NAMALWA (cell line): ENCODE measurements at regions not wholly inside any gene's neighbourhood (a gene's known extent, or its start where the extent isn't known, plus 50 kb on each side); places are given as distances from the start of the nearest gene placed in this dataset.
"Not testable (repeated sequence)": the region's sequence is repeated elsewhere in the genome, so short reads cannot be mapped to it uniquely, and the experiment has no call there.

Source experiments
- DNase-seq: peaks from one replicate; pipeline ENCODE4 v3.0.0-alpha.2; 2015; ENCODE audit warnings: low spot score

DNA sequence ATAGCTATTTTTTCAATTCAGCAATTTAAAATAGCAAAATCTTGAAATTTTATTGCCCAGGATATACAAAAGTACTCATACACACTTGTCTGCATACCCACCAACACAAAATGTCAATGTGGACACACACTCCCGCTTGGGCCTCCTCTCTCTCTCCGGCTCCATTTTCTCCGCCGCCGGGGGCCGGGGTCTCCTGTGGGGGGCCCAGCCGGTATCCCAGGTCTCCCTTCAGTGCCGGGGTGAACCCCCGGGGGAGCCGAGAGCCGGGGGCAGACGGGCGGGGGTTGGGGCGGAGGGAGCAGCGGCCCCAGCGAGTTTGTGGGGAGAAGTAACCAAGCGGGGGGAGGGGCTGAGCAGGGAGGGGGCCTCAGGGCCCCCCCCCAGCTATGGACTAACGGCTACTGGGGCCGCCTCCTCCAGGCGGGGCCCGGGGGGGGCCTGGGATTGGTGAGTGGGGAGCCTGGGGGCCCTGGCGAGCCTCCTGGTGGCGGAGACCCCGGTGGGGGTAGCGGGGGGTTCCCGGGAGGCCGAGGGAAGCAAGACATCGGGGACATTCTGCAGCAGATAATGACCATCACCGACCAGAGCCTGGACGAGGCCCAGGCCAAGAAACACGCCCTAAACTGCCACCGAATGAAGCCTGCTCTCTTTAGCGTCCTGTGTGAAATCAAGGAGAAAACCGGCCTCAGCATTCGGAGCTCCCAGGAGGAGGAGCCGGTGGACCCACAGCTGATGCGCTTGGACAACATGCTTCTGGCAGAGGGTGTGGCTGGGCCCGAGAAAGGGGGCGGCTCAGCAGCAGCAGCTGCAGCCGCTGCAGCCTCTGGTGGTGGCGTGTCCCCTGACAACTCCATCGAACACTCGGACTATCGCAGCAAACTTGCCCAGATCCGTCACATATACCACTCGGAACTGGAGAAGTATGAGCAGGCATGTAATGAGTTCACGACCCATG is 56.6 kb downstream of the CHST2 start:
- not testable (repeated sequence) for DNase-seq

DNA sequence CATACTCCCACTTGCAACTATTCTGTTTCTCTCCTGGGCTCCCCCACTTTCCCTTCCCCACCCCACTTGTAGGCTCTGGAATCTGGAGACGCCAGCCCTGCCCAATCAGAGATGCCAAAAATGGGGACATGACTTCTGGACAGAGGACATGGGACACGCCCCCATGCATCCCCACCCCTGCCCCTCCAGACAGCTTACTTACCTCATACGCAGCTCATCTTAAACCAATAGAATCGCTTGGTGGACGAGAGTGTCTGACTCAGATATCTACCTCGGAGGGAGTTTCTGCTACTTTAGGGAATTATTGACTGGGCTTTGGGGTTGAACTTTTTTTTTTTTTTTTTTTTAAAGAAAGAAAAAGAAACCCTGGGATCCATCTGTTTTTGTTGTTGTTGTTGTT is 58.4 kb downstream of the CHST2 start:
- DNase-seq: not testable (repeated sequence)

DNA sequence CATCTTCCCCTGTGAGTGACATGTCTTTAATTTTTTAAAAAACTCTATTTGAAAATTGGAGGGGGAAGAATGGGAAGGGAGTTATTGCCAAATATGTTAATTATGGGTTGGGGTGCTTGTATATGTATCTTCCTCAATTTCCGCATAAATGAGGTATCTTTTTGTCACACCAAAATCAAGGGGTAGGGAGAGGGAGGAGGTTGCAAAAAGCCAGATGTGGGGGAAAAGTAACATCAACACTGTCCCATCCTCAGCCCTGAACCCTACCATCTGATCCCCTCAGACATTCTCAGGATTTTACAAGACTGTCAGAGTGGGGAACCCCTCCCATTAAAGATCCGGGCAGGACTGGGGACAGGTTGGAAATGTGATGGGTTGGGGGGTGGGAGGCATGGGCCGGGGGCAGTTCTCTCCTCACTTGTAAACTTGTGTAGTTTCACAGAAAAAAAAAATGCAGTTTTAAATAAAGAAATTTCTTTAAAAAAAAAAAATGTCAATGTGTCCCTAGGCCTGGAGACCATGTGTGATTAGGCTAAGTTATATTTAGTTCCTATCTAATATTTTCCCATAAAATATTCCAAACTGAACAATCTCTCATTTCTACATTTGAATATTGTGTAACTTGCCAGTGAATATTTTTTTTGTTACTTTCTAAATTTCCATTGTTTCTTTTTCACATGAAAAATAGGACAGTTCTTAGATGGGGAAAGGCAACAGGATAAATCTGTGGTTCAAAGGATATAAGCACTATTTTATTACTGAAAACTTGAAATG is 59.4 kb downstream of the CHST2 start:
- not testable (repeated sequence) for DNase-seq

DNA sequence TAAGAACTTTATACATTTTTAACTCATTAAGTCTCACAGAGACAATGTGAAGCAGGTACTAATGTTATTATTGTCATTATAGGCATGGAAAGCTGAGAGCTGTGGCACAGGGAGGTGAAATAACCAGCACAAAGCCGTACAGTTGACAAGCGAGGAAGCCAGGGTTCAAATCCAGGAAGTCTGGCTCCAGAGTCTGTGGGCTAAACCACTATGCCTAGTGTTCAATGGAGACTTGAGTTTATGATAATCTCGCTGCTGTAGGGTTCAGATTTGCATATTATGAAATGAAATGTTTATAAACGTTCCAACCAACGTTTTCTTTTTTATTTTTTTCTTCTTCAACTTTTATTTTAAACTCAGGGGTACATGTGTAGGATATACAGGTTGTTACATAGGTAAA is 60.0 kb downstream of the CHST2 start:
- no peak for DNase-seq

DNA sequence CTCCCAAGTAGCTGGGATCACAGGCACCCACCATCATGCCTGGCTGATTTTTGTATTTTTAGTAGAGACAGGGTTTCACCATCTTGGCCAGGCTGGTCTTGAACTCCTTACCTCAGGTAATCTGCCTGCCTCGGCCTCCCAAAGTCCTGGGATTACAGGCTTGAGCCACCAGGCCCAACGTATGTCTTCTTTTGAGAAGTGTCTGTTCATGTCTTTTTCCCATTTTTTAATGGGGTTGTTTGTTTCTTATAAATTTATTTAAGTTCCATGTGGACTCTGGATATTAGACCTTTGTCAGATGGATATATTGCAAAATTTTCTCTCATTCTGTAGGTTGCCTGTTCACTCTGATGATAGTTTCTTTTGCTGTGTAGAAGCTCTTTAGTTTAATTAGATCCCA is 61.3 kb downstream of the CHST2 start:
- DNase-seq: not testable (repeated sequence)

DNA sequence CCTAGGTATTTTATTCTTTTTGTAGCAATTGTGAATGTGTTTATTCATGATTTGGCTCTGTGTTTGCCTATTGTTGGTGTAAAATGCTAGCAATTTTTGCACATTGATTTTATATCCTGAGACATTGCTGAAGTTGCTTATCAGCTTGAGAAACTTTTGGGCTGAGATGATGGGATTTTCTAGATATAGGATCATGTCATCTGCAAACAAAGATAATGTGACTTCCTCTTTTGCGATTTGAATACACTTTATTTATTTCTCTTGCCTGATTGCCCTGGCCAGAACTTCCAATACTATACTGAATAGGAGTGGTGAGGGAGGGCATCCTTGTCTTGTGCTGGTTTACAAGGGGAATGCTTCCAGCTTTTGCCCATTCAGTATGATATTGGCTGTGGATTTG is 62.4 kb downstream of the CHST2 start:
- DNase-seq: peak; percentile 39

DNA sequence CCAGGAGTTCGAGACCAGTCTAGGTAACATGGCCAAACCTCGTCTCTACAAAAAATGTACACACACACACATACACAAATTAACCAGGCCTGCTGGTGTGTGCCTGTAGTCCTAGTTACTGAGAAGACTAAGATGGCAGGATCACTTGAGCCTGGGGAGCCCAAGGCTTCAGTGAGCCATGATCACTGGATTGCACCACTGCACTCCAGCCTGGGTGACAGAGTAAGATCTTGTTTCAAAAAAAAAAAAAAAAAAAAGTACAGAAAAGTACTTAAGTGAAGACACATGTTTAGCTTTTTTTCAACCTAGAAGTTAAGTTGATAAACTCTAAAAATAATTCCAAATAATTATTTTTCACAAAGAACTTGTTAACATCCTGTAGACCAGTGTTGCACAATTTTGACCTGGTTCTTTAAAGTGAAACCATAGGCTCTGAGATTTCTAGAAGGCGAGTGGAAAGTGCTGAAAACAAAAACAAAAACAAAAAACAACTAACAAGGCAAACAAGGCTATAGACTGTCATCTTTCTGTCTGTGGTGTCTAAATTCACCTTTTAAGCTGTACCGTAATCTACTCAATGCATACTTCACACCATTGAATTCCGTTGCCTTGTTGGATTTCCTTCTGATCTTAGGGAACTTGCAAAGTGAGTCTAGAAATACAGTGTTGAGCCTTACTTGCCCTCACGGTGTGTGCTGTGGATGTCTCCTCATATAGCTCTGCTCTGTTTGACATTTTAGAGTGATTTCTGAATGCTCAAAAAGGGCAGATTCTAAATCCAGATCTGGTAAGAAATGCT is 63.5 kb downstream of the CHST2 start:
- no peak for DNase-seq

DNA sequence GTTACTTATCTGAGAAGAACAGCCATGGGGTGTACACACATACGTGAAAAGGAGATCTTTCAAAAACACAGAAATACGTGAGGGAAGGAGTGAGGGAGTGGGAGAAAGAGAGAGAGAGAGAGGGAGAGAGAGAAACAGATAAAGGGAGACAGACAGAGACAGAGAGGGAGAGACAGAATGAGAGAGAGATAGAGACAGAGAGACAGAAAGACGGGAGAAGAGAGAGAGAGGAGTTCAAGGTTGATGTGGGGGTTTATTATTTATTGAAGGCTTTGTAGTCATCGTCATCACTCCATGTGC is 64.0 kb downstream of the CHST2 start:
- DNase-seq: no peak

DNA sequence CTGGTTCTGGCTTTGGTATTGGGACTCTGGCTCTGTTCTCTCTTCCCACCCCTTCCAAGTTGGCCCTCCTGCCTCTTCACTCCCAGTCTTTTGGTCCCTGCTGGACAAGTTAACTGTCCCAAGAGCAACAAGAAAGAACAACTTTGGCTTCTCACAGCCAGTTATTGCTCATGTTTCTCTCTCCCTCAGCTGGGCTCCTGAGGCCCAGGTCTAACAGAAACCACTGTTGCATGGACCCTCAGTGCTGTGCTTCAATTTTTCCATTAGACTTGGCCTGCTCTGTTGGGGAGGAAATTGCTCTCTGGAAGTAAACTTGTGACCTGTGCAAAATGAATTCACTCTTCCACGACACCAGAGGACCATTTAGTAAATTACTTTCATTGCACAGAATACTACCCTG is 64.5 kb downstream of the CHST2 start:
- no peak for DNase-seq

DNA sequence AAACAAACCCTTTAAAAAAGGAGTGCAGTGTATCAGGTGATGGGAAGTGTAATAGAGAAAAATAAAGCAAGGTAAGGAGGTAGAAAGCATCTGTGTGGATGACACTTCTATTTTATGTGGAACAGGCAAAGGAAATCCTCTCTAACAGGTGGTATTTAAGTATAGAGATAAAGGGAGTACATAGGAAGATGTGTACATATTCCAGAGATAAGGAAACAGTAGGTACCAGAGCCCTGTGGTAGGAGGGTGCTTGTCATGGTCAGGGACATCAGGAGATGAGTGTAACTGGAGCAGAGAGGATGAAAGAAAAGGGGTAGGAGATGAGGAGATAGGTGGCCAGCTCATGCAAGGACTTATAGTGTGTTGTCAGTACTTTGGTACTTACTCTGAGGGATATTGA is 65.8 kb downstream of the CHST2 start:
- DNase-seq: no peak

DNA sequence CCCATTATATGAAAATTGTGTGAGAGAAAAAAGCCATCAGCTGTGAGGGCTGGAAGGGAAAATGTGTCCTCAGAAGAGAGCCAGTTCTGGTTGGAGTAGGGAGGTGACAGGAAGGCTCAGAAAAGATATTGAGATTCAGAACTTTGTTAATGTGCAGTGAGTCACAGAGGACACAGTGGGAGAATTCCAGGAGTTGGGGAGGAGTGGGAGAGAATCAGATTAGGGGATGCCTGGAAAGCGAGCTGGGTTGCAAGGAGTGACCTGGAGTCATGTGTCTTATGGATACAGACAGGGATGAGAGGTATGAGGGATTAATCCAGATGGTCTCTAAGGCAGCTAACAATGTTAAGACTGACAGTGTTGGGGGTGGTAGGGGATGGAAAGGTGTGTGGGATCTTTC is 67.5 kb downstream of the CHST2 start:
- no peak for DNase-seq

DNA sequence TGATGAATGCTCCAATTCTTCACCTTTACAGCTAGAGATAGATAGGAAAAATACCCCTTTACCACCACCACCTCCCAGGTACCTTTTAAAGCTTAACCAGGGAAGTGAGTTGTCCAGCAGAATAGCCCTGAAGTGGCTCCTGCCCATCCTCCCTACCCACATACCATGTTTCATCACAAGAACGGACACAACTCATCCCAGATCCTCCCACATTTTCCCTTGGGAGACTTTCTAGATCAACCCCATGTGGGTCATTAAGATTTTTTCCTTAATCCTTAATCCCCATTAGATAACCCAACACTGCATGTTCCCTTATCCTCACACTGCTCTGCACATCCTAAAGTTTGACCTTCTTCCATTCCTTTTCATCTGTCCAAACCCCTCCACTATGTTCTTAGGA is 69.3 kb downstream of the CHST2 start:
- no peak for DNase-seq

DNA sequence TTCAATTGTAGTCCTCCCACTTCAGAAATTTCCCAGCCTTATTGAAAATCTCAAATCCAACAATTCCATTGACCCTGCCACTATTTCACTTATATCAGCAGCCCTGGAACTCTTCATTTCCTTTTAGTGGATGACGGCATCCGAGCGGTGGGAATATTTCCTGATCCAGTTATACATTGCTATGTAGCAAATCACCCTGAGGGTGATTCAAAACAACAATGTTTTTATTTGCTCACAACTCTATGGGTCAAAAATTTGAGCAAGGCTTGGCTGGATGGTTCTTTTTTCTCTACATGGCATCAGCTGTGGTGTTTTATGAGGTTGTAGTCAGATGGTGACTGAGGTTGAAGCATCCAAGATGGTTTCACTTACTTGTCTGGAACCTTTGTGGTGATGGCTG is 70.5 kb downstream of the CHST2 start:
- no peak for DNase-seq

DNA sequence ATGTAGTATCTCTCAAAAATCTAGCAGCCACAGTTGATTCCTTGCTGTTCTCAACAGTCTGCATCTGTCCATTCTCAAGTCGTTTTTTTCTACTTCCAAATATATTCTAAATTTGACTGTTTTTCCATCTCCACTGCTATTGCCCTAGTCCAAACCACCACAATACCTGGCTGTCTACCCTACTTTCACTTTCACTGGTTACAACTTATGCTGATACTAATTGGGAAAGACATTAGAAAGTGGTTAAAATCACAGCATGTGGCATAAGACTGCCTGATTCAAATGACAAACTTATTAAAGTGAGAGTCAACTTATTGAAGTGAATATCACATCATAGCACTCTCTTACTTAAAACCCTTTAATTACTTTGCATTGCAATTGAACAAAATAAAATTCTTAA is 72.6 kb downstream of the CHST2 start:
- no peak for DNase-seq

DNA sequence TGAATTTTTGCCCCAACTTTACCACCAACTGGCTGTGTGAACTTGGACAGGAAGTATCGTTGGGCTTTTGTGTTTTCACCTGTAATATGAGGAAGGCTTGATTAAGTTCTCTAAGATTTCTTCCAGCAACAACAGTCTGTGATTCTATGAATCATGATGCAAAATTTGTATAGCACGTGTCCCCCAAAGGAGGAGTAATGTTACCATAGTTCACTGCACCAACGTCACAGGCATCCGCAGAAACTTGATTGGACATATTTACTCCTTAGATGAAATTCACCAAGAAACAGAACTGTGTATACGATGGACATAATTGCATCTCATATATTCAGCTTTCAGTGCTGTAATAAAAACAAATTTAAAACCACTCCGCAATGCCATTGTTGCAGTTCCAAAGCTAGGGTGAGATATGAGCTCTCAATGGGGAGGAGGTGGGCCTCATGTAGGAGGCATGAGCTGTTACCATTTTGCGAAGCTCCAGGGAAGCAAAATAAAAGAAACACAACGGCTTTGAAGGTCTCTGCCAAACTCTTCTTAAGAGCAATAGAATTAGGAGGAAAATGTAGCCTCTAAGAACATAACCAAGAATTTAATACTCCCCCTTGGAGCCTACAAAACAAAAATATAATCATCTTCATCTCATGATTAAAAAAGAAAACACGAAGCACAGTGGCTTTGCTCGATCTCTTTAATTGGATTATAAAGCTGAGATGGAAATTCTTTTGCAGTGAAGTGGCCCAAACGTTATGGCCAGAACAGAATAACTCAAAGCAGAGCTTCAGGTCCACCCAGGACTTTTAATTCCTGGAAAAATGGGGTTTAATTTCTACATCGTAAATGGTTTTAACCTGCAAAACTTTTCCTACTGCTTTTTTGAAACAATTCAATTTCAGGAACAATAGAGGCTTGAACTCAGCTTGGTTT is 80.7 kb downstream of the CHST2 start:
- peak; percentile 90 for DNase-seq

DNA sequence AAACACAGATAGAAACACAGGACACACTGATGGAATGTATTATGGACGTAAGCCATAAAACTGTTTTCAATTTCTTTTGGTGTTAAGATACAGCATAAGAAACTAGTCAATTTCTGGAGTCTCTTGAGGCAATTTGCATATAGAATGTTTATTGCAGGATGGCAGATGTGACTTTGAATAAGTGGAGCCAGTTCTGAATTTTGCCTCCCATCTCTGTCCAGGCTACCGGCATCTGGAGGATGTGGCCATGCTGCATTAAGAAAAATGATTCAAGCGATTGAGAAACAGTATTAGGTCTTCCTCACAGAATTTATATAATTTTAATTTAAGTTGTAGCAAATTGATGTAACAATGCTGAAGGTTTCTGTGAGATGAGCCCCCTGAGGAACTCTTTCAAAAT is 81.5 kb downstream of the CHST2 start:
- DNase-seq: peak; percentile 83

DNA sequence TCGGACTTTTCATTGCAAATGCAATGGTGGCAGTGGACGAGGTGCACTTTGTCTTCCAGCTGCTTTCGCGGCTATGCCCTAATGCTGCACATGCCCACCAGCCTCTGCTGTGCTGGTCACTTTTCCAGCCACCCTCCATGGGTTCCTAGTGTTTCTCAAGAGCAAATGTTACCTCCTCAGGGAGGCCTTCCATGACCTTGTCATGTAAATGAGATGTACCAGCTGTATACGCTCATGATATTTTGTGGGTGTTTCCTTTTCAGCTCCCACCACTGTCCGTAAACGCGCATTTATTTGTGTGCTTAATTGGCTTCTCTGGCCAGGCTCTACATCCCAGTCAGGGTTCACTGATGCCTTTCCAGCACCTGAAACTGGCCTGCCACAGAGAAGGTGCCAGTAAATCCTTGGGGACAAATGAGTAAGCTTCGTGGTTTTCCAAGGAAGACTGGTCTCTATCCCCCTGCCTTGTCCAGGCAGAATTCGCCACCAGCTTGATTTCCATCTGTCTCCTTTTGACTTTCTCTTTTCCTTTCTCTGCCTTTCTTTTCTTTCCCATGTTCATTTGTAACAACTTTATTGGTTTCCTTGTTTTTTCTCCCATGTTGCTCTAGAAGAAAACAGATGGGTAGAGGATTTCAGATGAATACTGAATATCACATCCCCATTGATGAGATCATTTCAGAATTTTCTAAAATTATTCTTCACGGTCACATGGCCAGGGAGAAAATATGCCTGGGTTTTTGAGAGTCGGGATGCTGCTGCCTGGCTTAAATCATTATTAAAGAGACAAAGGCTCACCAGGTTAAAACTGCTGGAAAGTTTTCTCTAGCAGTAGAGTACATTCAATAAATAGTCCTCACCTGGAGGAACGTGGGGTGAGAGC is 82.5 kb downstream of the CHST2 start:
- DNase-seq: peak; percentile 54

DNA sequence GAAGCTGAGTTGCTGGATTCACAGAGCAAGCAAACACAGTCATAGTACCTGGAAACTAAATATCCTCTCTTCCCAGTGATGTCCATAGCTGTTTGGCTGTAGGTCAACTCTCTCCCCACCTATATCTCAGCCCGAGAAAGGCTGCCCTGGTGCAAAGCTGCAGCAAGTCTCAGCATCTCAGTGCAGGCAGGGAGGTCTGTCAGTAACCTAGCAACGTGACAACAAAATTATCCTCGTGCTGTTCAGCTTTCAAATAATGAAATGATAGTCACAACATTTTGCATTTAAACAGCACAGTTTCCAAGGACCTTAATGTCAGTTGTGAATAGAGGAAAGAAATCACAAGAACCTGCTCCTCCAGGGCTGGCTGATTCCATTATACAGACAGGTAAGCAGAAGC is 83.6 kb downstream of the CHST2 start:
- peak; percentile 71 for DNase-seq

DNA sequence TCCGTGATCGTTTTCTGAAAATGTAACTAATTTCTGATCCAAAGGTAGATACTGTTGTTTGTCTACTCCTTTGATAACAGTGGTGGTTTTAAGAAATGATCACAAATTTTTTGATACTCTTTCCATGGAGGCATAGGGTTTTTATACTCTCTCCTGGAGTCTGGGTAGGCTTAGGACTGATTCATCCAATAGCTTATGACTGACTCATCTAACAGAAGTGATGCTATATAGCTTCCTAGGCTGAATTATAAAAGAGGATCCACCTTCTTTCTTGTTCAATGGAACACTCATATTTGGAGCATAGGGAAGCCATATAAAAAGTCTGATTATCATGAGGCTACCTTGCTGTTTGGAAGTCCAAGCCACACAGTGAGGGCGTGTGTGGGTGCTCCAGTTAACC is 84.3 kb downstream of the CHST2 start:
- DNase-seq: no peak

DNA sequence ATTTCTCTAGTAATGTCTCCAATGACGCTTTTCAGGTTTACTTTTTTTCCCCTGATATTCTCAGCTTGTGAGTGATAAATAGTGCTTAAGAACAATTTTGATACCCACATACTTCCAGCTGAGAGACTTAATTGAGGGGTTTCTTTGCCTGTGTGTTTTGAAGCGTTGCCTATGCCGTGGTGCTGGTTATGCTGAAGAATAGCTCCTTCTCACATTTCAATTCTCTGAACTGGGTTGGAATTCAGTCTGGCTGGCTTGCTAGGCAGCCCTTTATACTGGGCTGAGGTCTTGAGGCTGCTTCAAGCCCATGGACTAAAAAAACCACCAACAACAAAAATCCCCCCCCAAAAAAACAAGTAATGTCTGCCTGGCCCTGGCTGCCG is 87.4 kb downstream of the CHST2 start:
- no peak for DNase-seq
